ENCODE measurements at regions not wholly inside any gene's neighbourhood (a gene's known extent, or its start where the extent isn't known, plus 50 kb on each side); places are given as distances from the start of the nearest gene placed in this dataset.

GRCh38 chr6:149166336-149166735 is 151.2 kb upstream of the TAB2 start:
- no peaks in the 10 kb centered on the region for H3K9me3 ChIP-seq
- H3K4me3 ChIP-seq, result no peak overlapping the region
- no peaks in the 10 kb centered on the region for H3K27me3 ChIP-seq
- no peaks in the 10 kb centered on the region for H3K36me3 ChIP-seq
- DNase-seq, result peak; percentile 26

DNA sequence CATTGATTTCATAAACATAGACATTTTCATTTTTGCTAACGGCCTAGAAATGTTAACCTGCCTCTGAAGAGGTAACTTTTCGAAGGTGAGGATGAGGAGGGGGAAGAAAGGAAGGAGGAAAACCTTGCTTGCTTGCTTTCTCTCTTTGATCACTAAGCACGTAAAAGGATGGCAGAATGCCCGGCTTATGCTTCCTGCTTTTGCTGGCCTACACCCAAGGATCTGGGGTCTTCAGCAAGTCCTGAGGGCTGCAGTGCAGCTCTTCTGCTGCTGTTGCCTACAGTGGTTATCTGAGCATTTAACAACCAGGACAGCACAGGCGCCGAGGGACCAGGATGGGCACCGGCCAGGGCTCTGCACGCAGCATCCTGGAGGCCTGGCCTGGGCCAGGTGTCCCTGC is 150.8 kb upstream of the TAB2 start:
- DNase-seq, result peak; percentile 21
- no peaks in the 10 kb centered on the region for H3K9me3 ChIP-seq
- no peaks in the 10 kb centered on the region for H3K36me3 ChIP-seq
- no peak overlapping the region for H3K4me3 ChIP-seq
- no peaks in the 10 kb centered on the region for H3K27me3 ChIP-seq

GRCh38 chr6:149168968-149169367 is 148.5 kb upstream of the TAB2 start:
- DNase-seq, result no peak
- Histone ChIP-seq H3K4me3 (no peak overlapping the region), H3K36me3 (no peaks in the 10 kb centered on the region), H3K27me3 (no peaks in the 10 kb centered on the region), H3K9me3 (no peaks in the 10 kb centered on the region)

- Histone ChIP-seq H3K9me3 (no peaks in the 10 kb centered on the region), H3K4me3 (no peak overlapping the region), H3K36me3 (no peaks in the 10 kb centered on the region), H3K27me3 (no peaks in the 10 kb centered on the region)
- DNase-seq, result peak; percentile 86
These were observed 147.6 kb upstream of the TAB2 start for GRCh38 chr6:149169761-149170511.

DNA sequence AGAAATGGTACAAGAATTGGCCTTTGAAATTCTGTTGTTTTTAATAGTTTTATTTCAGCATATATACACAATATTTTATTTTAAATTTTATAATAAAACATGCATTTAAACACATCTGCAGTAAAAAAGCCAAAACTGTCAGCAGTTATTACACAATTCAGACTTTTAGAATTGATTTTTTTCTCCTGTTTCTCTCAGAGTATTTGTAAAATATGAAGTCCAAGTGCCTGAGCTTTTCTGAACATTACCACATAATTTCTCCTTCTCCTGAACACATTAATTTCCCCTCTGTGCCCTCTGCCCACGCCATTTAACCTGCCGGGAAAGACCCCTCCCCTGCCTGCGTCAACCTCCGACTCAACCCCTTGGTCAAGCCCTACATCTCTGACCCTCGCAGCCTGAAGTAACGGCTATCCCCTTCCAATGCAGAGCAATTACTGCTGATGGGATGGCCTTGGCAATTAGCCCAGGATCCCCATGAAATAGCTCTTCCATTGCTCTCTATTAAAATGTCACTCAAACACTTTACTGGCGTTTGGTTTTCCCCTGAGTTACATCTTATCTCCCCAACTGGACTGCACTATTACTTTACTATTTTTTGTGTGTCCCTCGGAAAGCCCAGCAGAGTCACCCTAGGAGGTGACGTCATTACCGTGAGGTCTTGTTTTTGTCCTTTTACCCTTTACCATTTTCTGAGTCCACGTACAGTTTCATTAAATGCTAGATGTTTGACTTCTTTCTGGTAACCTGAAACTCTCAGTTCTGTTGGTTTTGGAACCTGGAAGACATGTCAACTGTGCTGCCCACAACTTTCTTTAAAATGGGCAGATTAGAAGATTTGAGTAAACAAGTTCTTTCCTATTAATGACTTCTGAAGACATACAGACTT is 146.7 kb upstream of the TAB2 start:
- H3K27me3 ChIP-seq, result no peaks in the 10 kb centered on the region
- no peaks in the 10 kb centered on the region for H3K36me3 ChIP-seq
- DNase-seq, result no peak
- H3K4me3 ChIP-seq, result no peak overlapping the region
- H3K9me3 ChIP-seq, result no peaks in the 10 kb centered on the region

DNA sequence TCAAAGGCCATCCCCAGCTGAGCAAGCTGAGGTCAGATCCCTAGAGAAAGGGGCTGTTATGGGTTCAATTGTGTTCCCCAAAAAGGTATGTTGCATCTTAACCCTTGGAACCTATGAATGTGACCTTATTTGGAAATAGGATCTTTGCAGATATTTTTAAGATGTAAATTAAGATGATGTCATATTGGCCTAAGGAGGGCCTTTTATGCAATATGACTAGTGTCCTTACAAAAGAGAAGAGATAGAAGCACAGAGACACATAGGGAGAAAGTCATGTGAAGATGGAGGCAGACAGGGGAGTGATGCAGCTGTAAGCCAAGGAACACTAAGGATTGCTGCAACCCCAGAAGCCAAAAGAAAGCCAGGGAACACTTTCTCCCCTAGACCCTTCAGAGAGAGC is 144.3 kb upstream of the TAB2 start:
- Histone ChIP-seq H3K9me3 (no peaks in the 10 kb centered on the region), H3K27me3 (no peaks in the 10 kb centered on the region), H3K36me3 (no peaks in the 10 kb centered on the region), H3K4me3 (no peak overlapping the region)
- DNase-seq, result no peak

- no peaks in the 10 kb centered on the region for H3K9me3 ChIP-seq
- H3K27me3 ChIP-seq, result no peaks in the 10 kb centered on the region
- DNase-seq, result no peak
- no peaks in the 10 kb centered on the region for H3K36me3 ChIP-seq
- no peak overlapping the region for H3K4me3 ChIP-seq
These were observed 142.6 kb upstream of the TAB2 start for GRCh38 chr6:149174962-149175361.

GRCh38 chr6:149176971-149177667 is 140.4 kb upstream of the TAB2 start:
- Histone ChIP-seq H3K36me3 (no peaks in the 10 kb centered on the region), H3K9me3 (no peaks in the 10 kb centered on the region), H3K27me3 (no peaks in the 10 kb centered on the region), H3K4me3 (no peak overlapping the region)
- no peak for DNase-seq

GRCh38 chr6:149179431-149179830 is 138.1 kb upstream of the TAB2 start:
- H3K27me3 ChIP-seq, result no peaks in the 10 kb centered on the region
- no peak for DNase-seq
- H3K36me3 ChIP-seq, result no peaks in the 10 kb centered on the region
- H3K4me3 ChIP-seq, result no peak overlapping the region
- no peaks in the 10 kb centered on the region for H3K9me3 ChIP-seq

DNA sequence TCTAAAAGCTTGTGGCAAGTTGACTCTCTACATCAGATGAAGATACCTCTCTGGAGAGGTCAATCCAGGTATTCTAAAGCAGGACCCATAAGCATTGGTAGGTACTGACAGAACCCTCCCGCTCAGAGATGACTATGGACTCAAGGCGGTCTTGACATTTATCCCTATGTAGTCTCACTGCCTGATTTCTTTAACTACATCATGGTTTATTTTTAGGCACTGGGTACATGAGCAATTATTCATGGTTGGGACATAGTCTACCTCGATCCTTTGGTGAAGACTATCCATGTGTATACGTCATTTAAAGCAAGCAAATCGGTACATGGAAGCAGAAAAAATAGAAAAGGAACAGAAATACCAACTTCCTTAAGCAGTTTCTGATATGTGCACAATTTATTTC is 136.2 kb upstream of the TAB2 start:
- no peaks in the 10 kb centered on the region for H3K9me3 ChIP-seq
- DNase-seq, result no peak
- no peak overlapping the region for H3K4me3 ChIP-seq
- H3K27me3 ChIP-seq, result no peaks in the 10 kb centered on the region
- no peaks in the 10 kb centered on the region for H3K36me3 ChIP-seq

GRCh38 chr6:149182262-149182661 is 135.2 kb upstream of the TAB2 start:
- Histone ChIP-seq H3K36me3 (no peaks in the 10 kb centered on the region), H3K4me3 (no peak overlapping the region), H3K9me3 (no peaks in the 10 kb centered on the region), H3K27me3 (no peaks in the 10 kb centered on the region)
- DNase-seq, result no peak

DNA sequence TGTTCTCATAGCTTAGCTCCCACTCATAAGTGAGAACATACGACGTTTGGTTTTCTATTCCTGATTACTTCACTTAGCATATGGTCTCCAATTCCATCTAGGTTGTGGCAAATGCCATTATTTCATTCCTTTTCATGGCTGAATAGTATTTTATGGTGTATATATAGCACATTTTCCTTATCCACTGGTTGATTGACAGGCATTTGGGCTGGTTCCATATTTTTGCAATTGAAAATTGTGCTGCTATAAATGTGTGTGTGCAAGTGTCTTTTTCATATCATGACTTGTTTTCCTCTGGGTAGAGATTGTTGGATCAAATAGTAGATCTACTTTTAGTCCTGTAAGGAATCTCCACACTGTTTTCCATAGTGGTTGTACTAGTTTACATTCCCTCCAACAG is 133.0 kb upstream of the TAB2 start:
- Histone ChIP-seq H3K36me3 (no peaks in the 10 kb centered on the region), H3K27me3 (no peaks in the 10 kb centered on the region), H3K9me3 (0 out of 2 replicates have a peak, but pooled peaks cover 9% of the 10 kb centered on the region), H3K4me3 (no peak overlapping the region)
- DNase-seq, result no peak

DNA sequence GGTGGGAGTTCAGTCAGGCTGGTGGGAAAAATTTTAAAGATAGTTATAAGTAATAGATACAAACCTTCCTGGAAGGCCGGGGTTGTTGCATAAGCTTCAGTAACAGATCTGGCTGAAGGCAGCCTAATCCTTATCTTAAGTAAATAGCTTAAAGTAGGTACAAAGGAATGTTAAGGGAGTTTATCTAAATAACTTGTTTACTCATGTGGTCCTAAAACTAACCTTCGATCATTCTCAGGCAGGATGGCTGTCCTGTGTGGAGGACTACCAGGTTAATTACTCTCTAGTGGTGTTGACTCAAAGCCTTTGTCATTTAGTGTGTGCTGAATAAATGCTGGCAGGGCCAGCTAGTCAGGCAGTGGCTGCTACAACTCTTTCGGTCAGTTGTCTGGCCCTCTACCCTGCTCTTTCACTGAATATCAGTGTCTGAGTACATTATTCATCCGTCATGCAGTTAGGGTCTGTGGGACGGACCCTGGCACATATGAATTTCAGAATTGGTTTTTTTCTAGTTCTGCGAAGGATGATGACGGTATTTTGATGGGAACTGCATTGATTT is 131.6 kb upstream of the TAB2 start:
- Histone ChIP-seq H3K9me3 (peaks cover 9% of the 10 kb centered on the region; the same call in 1 of the 2 replicates), H3K4me3 (no peak overlapping the region), H3K36me3 (no peaks in the 10 kb centered on the region), H3K27me3 (no peaks in the 10 kb centered on the region)
- no peak for DNase-seq

GRCh38 chr6:149186873-149187272 is 130.6 kb upstream of the TAB2 start:
- no peak for DNase-seq
- no peaks in the 10 kb centered on the region for H3K36me3 ChIP-seq
- no peak overlapping the region for H3K4me3 ChIP-seq
- peaks cover 9% of the 10 kb centered on the region; the same call in 1 of the 2 replicates for H3K9me3 ChIP-seq
- H3K27me3 ChIP-seq, result no peaks in the 10 kb centered on the region

- Histone ChIP-seq H3K36me3 (no peaks in the 10 kb centered on the region), H3K4me3 (no peak overlapping the region), H3K27me3 (no peaks in the 10 kb centered on the region), H3K9me3 (peaks cover 9% of the 10 kb centered on the region; the same call in 1 of the 2 replicates)
- DNase-seq, result no peak
These were observed 127.2 kb upstream of the TAB2 start for GRCh38 chr6:149190224-149190831.

GRCh38 chr6:149194820-149195558 is 122.5 kb upstream of the TAB2 start:
- Histone ChIP-seq H3K36me3 (no peaks in the 10 kb centered on the region), H3K4me3 (no peak overlapping the region), H3K27me3 (no peaks in the 10 kb centered on the region), H3K9me3 (peaks cover 2% of the 10 kb centered on the region; the same call in 1 of the 2 replicates)
- DNase-seq, result no peak

Data from MG63 (cell line).